Left forelimb (tissue), 1 donor: ENCODE measurements at regions not wholly inside any gene's neighbourhood (a gene's known extent, or its start where the extent isn't known, plus 50 kb on each side); places are given as distances from the start of the nearest gene placed in this dataset.

Experiments used
- DNase-seq: peaks from one replicate; pipeline ENCODE4 v3.0.0-alpha.2; 2018; ENCODE audit warnings: low spot score

- DNase-seq, result no peak
Observed at GRCh38 chr10:130370721-130371120, 234.5 kb downstream of the GLRX3 start.

GRCh38 chr10:130371156-130371555 lies 235.0 kb downstream of the GLRX3 start:
- DNase-seq, result peak; percentile 31

- peak; percentile 40 for DNase-seq
Observed at GRCh38 chr10:130371666-130372065, 235.5 kb downstream of the GLRX3 start.

GRCh38 chr10:130372222-130372621 lies 236.0 kb downstream of the GLRX3 start:
- peak; percentile 47 for DNase-seq

GRCh38 chr10:130372866-130373265 lies 236.7 kb downstream of the GLRX3 start:
- DNase-seq, result no peak

GRCh38 chr10:130377986-130378540 lies 241.9 kb downstream of the GLRX3 start:
- no peak for DNase-seq

- DNase-seq, result no peak
Observed at GRCh38 chr10:130378556-130379400, 242.6 kb downstream of the GLRX3 start.

- no peak for DNase-seq
Observed at GRCh38 chr10:130380056-130380455, 243.9 kb downstream of the GLRX3 start.

GRCh38 chr10:130382031-130382430 lies 245.8 kb downstream of the GLRX3 start:
- no peak for DNase-seq

GRCh38 chr10:130387936-130388580 lies 251.9 kb downstream of the GLRX3 start:
- no peak for DNase-seq

- peak; percentile 17 for DNase-seq
Observed at GRCh38 chr10:130388746-130389145, 252.6 kb downstream of the GLRX3 start.

- peak; percentile 57 for DNase-seq
Observed at GRCh38 chr10:130389906-130390305, 253.7 kb downstream of the GLRX3 start.

GRCh38 chr10:130392031-130392430 lies 255.8 kb downstream of the GLRX3 start:
- peak; percentile 48 for DNase-seq

- peak; percentile 38 for DNase-seq
Observed at GRCh38 chr10:130393342-130393741, 257.2 kb downstream of the GLRX3 start.

- DNase-seq, result peak; percentile 18
Observed at GRCh38 chr10:130394832-130395231, 258.6 kb downstream of the GLRX3 start.

GRCh38 chr10:130395248-130395936 lies 259.2 kb downstream of the GLRX3 start:
- peak; percentile 18 for DNase-seq

- DNase-seq, result peak; percentile 14
Observed at GRCh38 chr10:130396044-130396443, 259.9 kb downstream of the GLRX3 start.

- DNase-seq, result peak; percentile 33
Observed at GRCh38 chr10:130398090-130398994, 262.2 kb downstream of the GLRX3 start.

GRCh38 chr10:130399425-130399950 lies 263.3 kb downstream of the GLRX3 start:
- peak; percentile 47 for DNase-seq

GRCh38 chr10:130400890-130401289 lies 264.7 kb downstream of the GLRX3 start:
- peak; percentile 23 for DNase-seq
